Progenitor cell of endocrine pancreas (in vitro differentiated cells): ENCODE measurements at regions not wholly inside any gene's neighbourhood (a gene's known extent, or its start where the extent isn't known, plus 50 kb on each side); places are given as distances from the start of the nearest gene placed in this dataset.

Source experiments
- DNase-seq: peaks from one replicate; pipeline ENCODE4 v3.0.0; 2021; ENCODE audit warnings: low spot score; ENCODE audit not compliant: unreplicated experiment
- H3K27ac Mint-ChIP-seq: 2 replicates; pipeline ENCODE4 v1.8.0; 2021; ENCODE audit warnings: mild to moderate bottlenecking, moderate library complexity, mixed read lengths
- H3K27me3 Mint-ChIP-seq: 2 replicates; pipeline ENCODE4 v1.8.0; 2021; ENCODE audit warnings: mixed read lengths
- H3K36me3 Mint-ChIP-seq: 2 replicates; pipeline ENCODE4 v1.8.0; 2022; ENCODE audit warnings: mixed read lengths; ENCODE audit not compliant: insufficient read depth
- H3K4me1 Mint-ChIP-seq: 2 replicates; pipeline ENCODE4 v1.8.0; 2021; ENCODE audit warnings: low read depth, mixed read lengths
- H3K4me3 Mint-ChIP-seq: 2 replicates; pipeline ENCODE4 v1.8.0; 2021; ENCODE audit warnings: low read depth, mild to moderate bottlenecking, moderate library complexity, mixed read lengths
- H3K9me3 Mint-ChIP-seq: 2 replicates; pipeline ENCODE4 v1.8.0; 2021; ENCODE audit warnings: low read depth, mixed read lengths
- CTCF ChIP-seq: fragments of 200-600 bp; sonication (generic); IDR thresholded peaks from one replicate; pipeline ENCODE4 v1.5.0; 2021; ENCODE audit warnings: antibody characterized with exemption, mild to moderate bottlenecking; ENCODE audit not compliant: unreplicated experiment

GRCh38 chr9:96163712-96164111 is 138.3 kb downstream of the HSD17B3 start:
- no peaks in the 10 kb centered on the region for H3K36me3 Mint-ChIP-seq
- H3K27ac Mint-ChIP-seq = no peak overlapping the region
- H3K9me3 Mint-ChIP-seq = no peaks in the 10 kb centered on the region
- H3K4me3 Mint-ChIP-seq = no peak overlapping the region
- H3K27me3 Mint-ChIP-seq = peaks cover 17% of the 10 kb centered on the region
- H3K4me1 Mint-ChIP-seq = peaks cover under 1% of the 10 kb centered on the region
- no peak for TF ChIP-seq CTCF
- no peak for DNase-seq

- Mint-ChIP-seq H3K4me1 (no peaks in the 10 kb centered on the region), H3K27me3 (peaks cover 17% of the 10 kb centered on the region), H3K36me3 (no peaks in the 10 kb centered on the region), H3K4me3 (no peak overlapping the region), H3K9me3 (no peaks in the 10 kb centered on the region), H3K27ac (no peak overlapping the region)
- TF ChIP-seq CTCF = no peak
- DNase-seq = no peak
Observed at GRCh38 chr9:96163161-96163560, 138.8 kb downstream of the HSD17B3 start.

GRCh38 chr9:96161819-96162218 is 140.2 kb downstream of the HSD17B3 start:
- no peak overlapping the region for H3K27ac Mint-ChIP-seq
- H3K27me3 Mint-ChIP-seq = peaks cover 12% of the 10 kb centered on the region
- no peaks in the 10 kb centered on the region for H3K9me3 Mint-ChIP-seq
- H3K36me3 Mint-ChIP-seq = no peaks in the 10 kb centered on the region
- DNase-seq = no peak
- no peaks in the 10 kb centered on the region for H3K4me1 Mint-ChIP-seq
- no peak overlapping the region for H3K4me3 Mint-ChIP-seq
- no peak for TF ChIP-seq CTCF

GRCh38 chr9:96160866-96161265 is 141.1 kb downstream of the HSD17B3 start:
- H3K27ac Mint-ChIP-seq = no peak overlapping the region
- H3K4me3 Mint-ChIP-seq = no peak overlapping the region
- H3K36me3 Mint-ChIP-seq = no peaks in the 10 kb centered on the region

GRCh38 chr9:96160168-96160567 is 141.8 kb downstream of the HSD17B3 start:
- no peak for TF ChIP-seq CTCF
- H3K9me3 Mint-ChIP-seq = no peaks in the 10 kb centered on the region
- no peak for DNase-seq
- no peaks in the 10 kb centered on the region for H3K36me3 Mint-ChIP-seq
- no peaks in the 10 kb centered on the region for H3K4me1 Mint-ChIP-seq
- no peak overlapping the region for H3K27ac Mint-ChIP-seq
- no peak overlapping the region for H3K4me3 Mint-ChIP-seq
- H3K27me3 Mint-ChIP-seq = peaks cover 12% of the 10 kb centered on the region

More at GRCh38 chr9:96160866-96161265, 141.1 kb downstream of the HSD17B3 start:
- H3K9me3 Mint-ChIP-seq = no peaks in the 10 kb centered on the region
- TF ChIP-seq CTCF = no peak
- no peaks in the 10 kb centered on the region for H3K4me1 Mint-ChIP-seq
- peaks cover 12% of the 10 kb centered on the region for H3K27me3 Mint-ChIP-seq
- DNase-seq = no peak
